NOMO-1 treated with dmso at 0.1 percent for 144 hours (cell line): ENCODE measurements at regions not wholly inside any gene's neighbourhood (a gene's known extent, or its start where the extent isn't known, plus 50 kb on each side); places are given as distances from the start of the nearest gene placed in this dataset.

ENCODE experiments used
- DNase-seq: peaks from one replicate; lab custom pipeline; 2025; ENCODE audit not compliant: unreplicated experiment; lab: John Stamatoyannopoulos, UW

DNA sequence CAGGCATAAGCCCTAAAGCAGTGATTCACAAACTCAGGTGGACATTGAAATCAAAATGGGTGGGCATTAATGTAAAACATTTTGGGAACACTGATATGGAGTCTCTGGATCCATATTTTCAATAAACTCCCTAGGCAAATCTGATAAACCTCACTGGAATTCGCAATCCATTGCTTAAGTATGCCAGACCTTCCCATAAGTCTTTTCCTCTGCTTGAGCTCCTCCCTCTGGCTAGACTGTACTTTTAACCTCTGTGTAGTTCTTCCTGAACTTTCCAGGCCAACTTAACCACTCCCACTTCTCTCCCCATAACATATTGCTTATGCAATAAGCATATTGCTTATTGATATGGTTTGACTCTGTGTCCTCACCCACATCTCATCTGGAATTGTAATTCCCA is 629.7 kb upstream of the IMPG1 start:
- no peak for DNase-seq

DNA sequence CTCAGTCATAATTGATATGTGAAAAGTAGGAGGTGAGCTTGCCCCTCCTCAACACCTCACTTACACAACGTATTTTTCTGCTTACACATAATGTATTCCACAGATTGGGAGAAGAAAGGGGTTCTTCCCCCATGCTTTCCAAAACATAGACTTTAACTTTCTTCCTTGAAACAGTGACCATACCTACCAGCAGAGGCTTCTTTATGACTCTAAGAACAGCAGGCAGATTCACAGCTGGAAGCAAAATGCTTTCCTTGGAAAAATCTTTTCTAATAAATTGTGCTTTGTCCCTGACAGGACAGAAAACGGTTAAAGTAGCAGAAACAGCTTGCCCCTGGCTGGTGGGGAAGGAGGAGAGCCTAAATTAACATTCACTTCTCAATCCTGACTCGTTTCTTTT is 629.1 kb upstream of the IMPG1 start:
- DNase-seq, result no peak

DNA sequence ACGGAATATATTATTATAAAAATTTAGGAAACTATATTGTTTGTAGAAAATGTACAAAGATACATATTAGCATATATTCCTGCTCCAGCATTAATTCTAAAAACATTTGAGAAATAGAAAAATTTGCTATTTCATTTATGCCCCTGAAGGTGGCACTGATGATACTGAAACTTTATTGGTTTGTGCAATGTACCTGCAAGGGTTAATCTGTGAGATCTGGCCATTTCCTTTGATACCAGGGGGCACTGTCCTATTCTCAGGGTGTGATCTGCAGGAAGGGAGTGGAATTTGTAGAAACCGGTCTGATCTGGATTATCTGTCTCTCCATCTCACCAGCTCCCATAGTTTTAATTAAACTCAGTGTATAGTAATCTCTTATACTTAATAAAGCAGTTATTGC is 625.1 kb upstream of the IMPG1 start:
- DNase-seq, result no peak

DNA sequence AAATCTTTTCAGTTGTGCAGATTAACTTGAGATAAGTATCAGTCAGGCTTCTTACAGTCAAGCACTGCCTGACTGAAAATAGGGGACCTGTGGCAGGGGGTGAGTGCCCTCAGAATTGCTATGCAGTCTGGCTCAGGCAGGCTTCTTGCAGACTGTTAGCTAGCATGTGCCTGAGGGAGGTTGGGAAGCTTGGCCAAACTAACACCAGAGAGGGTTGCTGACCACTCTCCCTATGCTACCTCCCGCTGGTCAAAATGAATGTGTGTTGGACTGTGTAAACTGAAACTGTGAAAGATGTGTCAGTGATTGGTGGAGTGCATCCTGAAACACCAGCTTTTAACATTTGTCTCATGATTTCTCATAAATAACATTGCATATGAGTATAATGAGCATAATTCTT is 622.3 kb upstream of the IMPG1 start:
- DNase-seq, result no peak

DNA sequence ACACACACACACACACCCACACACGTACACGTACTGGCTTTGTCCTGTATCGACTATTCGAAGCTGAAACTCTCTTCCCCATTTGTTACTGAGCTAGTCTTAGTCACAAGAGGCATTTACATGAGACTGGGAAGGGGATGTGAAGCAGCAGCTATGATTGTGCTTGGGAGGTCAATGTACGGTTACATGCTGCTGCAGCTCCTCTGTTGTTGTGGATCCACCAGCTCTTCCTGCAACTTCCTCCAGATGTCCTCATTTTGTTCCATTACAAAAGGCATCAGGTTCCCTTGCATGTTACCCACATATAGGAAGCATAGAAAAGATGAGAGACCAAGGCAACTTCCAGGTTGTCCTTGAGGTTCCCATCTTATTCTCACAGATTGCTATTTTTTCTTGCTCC is 612.4 kb upstream of the IMPG1 start:
- DNase-seq, result no peak

DNA sequence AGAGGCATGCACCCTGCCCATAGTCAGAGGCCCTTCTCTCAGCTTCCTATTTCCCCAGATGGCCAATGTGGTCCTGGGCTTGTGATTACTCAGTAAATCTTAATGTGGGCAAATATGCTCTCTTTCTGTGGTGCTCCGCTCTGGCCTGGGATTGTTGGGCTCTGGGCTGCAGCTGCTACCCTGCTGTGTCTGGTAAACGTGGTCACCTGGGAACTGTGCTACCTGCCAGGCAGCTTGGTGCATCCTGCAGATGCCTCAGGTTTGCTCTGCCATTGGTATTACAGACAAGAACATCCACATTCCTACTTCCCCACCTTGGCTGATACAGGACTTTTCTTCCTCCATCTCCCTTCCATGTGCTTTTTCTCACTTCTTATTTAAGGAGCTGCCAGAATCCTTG is 611.5 kb upstream of the IMPG1 start:
- DNase-seq, result no peak

DNA sequence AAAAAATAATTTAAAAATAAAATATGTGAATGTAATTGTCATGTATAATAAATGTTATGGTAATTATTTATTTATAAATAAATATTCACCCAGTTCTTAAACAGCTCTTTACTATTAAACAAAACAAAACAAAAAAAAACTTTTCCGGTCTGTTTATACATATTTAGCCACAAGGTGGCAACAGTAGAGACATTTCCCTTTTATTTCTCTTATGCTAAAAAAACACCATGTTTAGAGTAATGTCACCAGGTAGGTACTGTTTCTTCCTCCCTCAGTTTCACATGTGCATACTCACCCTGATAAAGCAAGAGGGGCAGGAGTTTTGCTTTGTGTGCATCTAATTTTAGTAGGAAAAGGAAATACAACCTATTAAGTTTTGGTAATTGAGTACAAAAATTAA is 610.4 kb upstream of the IMPG1 start:
- no peak for DNase-seq

DNA sequence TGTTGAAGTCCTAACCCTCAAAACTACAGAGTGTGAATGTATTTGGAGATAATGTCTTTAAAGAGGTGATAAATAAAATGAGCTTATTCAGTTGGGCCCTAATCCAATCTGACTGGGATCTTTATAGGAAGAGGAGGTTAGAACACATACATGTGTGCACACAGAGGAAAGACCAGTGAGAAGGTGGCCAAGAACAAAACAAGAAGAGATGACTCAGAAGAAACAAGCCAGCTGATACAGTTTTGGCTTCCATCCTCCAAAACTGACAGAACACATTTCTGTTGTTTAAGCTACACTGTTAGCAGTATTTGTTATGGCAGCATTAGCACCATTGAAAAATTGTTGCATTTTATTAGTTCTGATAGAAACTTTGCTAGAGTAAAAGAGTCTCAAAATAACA is 609.3 kb upstream of the IMPG1 start:
- no peak for DNase-seq

DNA sequence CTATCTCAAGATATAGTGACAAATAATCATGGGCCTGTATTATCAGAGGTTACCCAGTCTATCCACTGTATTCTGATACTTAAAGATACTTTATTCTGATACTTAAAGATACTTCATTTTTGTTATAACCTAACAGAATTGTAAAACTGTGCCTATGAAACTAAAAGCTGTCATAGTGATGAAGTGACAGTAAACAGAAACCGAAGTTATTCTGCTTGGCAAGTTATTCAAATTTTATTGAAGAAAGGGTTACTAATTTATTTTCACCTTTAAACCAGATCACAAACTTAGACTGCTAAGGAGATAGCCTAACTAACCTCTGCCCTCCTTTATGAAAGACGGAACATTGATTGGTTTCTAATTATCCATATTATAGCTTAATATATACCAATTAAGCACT is 604.6 kb upstream of the IMPG1 start:
- no peak for DNase-seq

DNA sequence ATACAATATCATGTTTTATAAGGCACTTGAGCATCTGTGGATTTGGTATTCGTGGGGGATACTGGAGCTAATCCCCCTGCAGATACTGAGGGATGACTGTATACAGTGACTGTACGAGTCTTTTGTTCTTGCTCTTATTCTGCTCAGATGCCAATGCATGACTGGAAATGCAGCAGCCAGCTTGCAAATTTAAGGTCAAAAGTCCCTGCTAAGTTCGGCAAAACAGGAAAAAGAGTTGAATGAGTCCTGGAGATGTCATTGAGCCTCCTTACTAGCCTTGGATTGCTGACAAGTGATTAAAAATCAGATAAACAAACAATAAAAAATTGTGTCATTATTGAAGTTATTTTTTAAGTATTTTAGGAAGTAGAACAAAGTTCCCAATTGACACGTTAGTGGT is 599.3 kb upstream of the IMPG1 start:
- DNase-seq, result no peak

DNA sequence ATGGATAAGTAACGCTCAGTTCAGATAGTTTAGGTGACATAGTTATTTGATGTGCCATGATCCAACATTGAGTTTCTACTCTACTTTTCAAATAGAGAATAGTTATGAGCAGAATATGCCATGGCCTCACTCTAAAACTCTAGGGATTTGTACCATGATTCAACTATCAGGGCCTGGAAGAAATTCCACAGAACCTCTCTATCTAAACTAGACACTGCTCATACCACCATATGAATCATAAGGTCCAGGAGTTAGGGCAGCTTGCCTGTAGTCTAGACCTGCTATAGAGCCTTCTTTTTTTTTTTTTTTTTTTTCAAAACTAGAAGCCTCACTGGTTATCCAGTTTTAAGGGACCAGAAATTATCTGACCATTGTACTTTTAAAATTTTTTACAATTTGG is 571.8 kb upstream of the IMPG1 start:
- DNase-seq, result no peak

DNA sequence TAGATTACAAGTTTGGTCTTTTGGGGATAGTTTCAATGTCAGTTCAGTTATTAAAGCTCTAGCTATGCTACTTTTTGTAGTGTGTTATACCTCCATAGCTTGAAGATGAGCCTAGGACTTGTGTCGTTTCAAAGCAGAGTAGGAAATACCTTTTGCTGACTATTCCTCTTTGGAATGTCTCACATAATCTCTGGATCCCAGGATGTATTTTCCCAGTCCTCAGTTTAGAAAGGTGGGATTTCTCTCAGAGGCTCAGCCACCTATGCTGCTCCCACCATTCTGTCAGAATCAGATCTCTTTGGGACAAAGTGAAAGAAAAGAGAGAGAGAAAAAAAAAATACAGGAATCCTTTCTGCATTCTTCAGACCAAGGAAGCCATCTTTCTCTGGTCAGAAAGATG is 567.5 kb upstream of the IMPG1 start:
- no peak for DNase-seq

DNA sequence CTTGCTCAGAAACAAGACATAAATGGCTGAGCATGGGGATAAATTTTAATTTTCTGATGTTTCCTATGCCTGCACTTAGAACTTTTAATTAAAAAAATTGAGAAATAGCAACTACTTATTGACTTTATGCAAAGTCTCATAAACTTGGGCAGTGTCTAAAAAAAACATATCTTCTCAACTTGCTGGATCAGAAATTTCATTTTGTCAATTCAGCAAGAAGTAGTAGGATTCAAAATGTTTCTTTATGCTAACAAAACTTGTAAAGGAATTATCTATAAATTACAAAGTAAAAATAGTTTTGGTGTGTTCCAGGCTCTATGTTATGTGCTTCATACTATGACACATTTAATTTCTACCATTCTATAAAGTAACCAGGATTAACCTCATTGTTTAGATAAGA is 562.2 kb upstream of the IMPG1 start:
- no peak for DNase-seq

DNA sequence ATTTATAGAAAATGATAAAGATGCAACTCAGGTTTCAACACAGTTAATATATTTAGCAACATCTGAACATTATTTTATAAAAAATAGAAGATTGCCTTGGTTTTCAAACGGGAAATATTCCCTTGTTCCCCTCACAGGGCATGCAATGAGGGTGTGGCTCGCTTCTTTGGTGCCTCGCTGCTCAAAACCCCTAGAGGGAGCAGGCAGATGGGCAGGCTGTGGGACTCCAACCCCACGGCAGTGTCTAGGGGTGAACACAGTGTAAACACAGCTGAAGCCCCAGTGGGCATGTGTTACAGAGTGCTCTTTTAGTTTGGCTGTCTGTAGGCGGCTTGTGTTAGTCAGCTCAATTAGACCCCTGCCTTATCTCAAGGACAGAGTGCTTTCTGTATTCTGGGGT is 560.8 kb upstream of the IMPG1 start:
- no peak for DNase-seq

DNA sequence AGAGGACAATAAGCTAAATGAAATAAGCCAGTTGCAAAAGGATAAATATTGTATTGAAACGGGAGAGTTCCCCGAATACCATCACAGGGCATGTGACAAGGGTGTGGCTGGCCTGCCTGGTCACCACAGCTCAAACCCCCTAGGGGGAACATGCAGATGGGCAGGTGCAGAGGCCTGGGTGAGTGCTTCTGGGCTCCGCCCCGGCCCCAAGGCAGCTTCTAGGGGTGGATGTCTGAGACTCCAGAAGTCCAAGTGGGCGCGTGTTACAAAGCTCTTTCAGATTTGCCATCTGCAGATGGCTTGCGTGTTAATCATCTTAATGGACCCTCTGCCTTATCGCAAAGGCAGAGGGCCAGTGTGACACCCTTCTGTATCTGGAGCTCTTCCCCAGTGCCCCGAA is 559.2 kb upstream of the IMPG1 start:
- no peak for DNase-seq

DNA sequence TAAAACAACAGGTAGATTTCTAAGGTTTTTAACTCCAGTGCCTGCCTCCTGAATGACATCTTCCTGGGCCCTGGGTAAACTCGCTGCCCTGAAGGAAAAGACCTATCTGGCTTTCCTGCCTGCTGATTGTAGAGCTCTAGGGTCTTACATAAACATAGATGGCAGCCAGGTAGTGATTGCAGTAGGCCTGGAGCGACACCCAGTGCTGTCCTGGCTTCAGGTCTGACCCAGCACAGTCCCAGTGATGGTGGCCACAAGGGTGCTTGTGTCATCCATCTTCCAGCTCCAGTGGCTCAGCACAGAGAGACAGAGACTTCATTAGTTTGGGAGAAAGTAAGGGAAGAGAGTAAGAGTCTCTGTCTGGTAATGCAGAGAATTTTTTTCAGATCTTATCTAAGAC is 542.9 kb upstream of the IMPG1 start:
- DNase-seq, result no peak

DNA sequence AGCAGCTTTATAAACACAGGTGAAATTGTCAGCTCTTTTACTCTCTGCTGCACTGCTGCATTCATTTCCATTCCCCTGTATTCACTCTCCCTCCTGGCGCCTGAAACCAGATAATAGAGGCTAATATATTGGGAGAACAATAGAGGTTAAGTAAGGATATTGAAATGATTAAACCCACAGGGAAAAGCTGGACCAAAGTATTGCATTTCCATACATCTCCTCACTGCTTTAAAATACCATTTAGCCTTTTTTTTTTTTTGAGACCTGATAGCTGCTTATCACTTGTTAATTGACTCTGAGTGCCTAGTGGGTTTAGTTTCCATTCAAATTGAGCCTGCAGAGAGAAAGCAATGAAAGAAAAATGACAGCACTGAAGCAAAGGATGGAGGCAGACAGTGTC is 540.5 kb upstream of the IMPG1 start:
- DNase-seq, result no peak

DNA sequence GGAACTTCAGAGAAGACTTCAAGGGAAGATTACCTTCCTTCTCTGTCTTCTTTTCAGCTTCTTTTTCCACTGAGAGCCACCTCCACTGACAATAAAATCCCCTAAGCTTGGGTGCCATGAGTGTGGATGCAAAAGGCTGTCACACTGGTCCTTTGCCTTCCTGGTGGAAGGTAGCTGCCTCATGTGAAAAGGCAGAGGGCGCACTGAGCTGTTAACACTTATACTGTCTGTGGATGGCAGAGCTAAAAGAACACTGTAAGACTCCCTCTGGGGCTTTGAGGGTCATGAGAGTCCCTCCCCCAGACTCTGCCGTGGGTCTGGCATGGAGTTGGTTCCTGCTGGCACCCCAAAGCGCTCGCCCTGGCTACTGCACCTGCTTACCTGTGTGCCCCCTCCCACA is 536.7 kb upstream of the IMPG1 start:
- DNase-seq, result no peak

DNA sequence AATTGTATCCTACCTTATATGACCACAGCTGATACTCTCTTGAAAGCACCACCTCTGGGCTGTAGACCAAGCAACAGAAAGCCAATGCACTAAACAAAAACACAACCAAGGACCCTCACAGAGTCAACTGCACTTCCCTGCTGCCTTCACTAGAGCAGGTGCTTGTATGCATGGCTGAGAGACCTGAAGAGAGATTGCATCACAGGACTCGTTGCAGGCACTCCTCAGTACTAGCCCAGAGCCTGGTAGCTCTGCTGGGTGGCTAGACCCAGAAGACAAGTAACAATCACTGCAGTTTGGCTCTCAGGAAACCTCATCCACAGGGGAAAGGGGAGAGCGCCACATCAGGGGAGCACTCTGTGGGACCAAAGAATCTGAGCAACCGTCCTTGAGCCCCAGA is 521.6 kb upstream of the IMPG1 start:
- no peak for DNase-seq

DNA sequence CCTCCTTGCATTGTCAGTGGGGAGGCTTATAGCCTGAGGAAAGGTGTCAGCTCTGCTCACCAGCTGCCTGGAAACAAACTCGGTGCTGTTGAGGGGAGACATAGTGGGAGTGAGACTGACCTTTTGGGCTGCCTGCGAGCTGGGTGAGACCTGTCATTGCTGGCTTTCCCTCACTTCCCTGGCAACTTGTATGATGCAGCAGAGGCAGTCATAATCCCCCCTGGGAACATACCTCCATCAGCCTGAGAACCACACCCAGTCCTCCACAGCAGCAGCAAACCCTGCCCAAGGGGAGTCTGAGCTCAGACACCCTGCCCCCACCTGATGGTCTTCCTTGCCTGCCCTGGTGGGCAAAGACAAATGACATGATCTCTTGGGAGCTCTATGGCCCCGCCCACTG is 521.2 kb upstream of the IMPG1 start:
- DNase-seq, result no peak

DNA sequence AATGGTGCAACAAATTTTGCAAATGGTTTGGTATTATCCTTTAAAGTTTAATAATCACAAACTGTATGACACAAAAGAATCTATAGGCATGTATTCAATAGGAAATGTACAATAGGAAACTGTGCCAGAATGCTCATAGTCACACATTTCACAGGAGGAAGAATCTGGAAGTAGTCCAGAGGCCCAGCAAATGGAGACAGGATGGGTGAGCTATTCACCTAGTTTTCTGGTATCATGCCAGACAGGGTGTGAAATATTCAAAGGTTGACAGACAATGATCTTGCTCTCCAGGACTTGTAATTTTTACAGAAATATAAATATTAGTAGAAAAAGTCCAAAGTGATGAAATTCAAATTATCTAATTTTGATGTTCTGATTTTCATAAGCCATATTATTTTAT is 520.1 kb upstream of the IMPG1 start:
- DNase-seq, result no peak

DNA sequence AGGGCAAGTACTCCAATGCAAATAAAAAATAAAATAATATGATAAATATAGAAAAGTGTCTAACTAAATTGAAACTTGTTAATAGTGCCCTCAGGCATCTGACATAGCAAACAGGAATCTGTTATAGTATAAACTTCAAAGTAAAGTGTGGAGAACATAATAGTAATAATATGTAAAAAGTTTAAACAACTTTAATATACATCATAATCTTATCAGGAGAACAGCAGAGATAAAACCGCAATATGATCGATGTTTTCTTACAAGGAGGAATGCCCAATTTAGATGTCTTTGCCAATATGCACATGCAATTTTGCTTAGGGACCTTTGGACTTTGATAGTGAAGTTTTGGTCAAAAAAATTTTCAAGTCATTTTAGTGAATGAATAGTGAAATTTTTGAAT is 514.8 kb upstream of the IMPG1 start:
- DNase-seq, result no peak

DNA sequence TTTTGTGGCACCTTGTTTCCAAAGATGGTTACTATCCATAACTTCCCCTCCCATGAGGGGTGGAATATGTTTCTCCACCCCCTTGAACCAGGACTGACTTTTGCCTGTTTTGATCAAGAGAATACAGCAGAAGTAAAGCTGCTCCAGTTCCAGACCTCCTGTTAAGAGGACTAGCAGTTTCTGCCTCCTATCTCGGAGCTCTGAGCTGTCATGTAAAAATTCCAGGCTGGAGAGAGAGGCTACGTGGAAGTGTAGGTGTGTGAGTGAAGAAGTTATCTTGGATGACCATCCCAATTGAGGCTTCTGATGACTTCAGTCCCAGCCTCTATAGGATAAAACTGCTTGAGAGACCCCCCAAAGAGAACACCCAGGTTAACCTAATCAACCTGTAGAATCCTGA is 511.7 kb upstream of the IMPG1 start:
- no peak for DNase-seq

DNA sequence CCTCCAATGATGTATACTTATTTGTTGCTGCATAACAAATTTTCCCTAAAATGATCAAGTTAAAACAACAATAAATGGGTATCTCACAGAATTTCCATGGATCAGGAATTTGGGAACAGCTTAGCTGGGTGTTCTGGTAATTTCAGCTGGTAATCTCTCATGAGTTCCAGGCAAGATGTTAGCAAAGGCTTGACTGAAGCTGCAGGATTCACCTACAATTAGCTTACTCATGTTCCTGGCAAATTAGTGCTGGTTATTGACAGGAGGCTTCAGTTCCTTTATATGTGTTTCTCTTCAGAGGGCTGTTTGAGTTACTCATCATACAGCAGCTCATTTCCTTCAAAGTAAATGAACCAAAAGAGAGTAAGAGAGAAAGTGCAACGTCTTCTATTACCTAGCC is 506.3 kb upstream of the IMPG1 start:
- no peak for DNase-seq
